HCT116 (cell line): ENCODE measurements at regions not wholly inside any gene's neighbourhood (a gene's known extent, or its start where the extent isn't known, plus 50 kb on each side); places are given as distances from the start of the nearest gene placed in this dataset.

ENCODE experiments used
- ATAC-seq: fragments of 200-7000 bp; cut with Tn5 transposase; 2 replicates; pipeline ENCODE4 v1.9.1; 2020; ENCODE audit warnings: mild to moderate bottlenecking, moderate library complexity
- BruUV-seq: library from RNA; stranded (reverse); fragments of 400-500 nt; replicated peaks from 2 replicates; lab custom pipeline; 2021; lab: Mats Ljungman, UMichigan
- CTCF ChIA-PET: fragments of 300-600 bp; sonication (Branson Sonifier 250); formaldehyde crosslinking; loops from one replicate; lab custom pipeline; 2021; ENCODE audit warnings: antibody characterized with exemption; lab: Charles Lee
- POLR2A ChIA-PET: fragments of 300-600, 350-600 bp; sonication (Branson Sonifier 250); formaldehyde crosslinking; loops from one replicate; lab custom pipeline; 2021; ENCODE audit warnings: antibody characterized with exemption; lab: Charles Lee
- RAD21 ChIA-PET, 2 experiments: fragments of 300-600 bp; sonication (Branson Sonifier 250); formaldehyde crosslinking; loops; one replicate each; lab custom pipeline; 2023; ENCODE audit warnings: low total read pairs in 2 of 2; ENCODE audit not compliant: uncharacterized antibody in 2 of 2, unreplicated experiment in 2 of 2, low non-redundant PET in 1 of 2; lab: Charles Lee
- DNase-seq: peaks from one replicate; pipeline ENCODE4 v3.0.0-alpha.2; 2010; ENCODE audit warnings: low read depth, low spot score
- H2AFZ ChIP-seq: fragments of 200-600 bp; shearing (Covaris generic), sonication (generic); 2 replicates; pipeline ENCODE4 v1.6.1; 2017; ENCODE audit warnings: low read depth, mixed run types, mixed read lengths, antibody characterized with exemption, low read length; ENCODE audit not compliant: poor library complexity, severe bottlenecking
- H3K27ac ChIP-seq: 2 replicates; pipeline ENCODE4 v1.5.1; 2012; ENCODE audit warnings: low read depth, low read length
- H3K27me3 ChIP-seq: fragments of 200-600 bp; sonication (generic); 2 replicates; pipeline ENCODE4 v1.6.1; 2016; ENCODE audit warnings: mixed run types, low read length, mixed read lengths; ENCODE audit not compliant: insufficient read depth
- H3K36me3 ChIP-seq, 2 experiments: fragments of 200-500 bp in 1 of 2; fragments of 200-600 bp in 1 of 2; sonication (Bioruptor generic) in 1 of 2; sonication (generic) in 1 of 2; 2 replicates each; pipeline versions ENCODE4 v1.5.1 to v1.6.1; 2014 to 2016; ENCODE audit warnings: low read length in 2 of 2, inconsistent platforms in 1 of 2, mixed read lengths in 1 of 2, mixed run types in 1 of 2; ENCODE audit not compliant: insufficient read depth in 2 of 2, control insufficient read depth in 1 of 2
- H3K4me1 ChIP-seq, 2 experiments: fragments of 200-600 bp in 1 of 2; sonication (generic) in 1 of 2; 2 replicates each; pipeline versions ENCODE4 v1.5.1 to v1.6.1; 2012 to 2017; ENCODE audit warnings: low read length in 2 of 2, inconsistent platforms in 1 of 2, mild to moderate bottlenecking in 1 of 2, mixed read lengths in 1 of 2, mixed run types in 1 of 2, moderate library complexity in 1 of 2; ENCODE audit not compliant: insufficient read depth in 2 of 2, control insufficient read depth in 1 of 2
- H3K4me2 ChIP-seq: fragments of 200-600 bp; sonication (generic); 2 replicates; pipeline ENCODE4 v1.6.1; 2017; ENCODE audit warnings: mixed run types, low read length, mixed read lengths
- H3K4me3 ChIP-seq, 2 experiments: fragments of 200-600 bp in 1 of 2; sonication (generic) in 1 of 2; replicated peaks in 1 of 2; 2 replicates each; pipeline ENCODE4 v1.5.1; 2011 to 2016; ENCODE audit warnings: low read length in 2 of 2, control low read depth in 1 of 2, low read depth in 1 of 2, mild to moderate bottlenecking in 1 of 2, mixed read lengths in 1 of 2, mixed run types in 1 of 2
- H3K79me2 ChIP-seq: fragments of 200-600 bp; sonication (generic); 2 replicates; pipeline ENCODE4 v1.6.1; 2017; ENCODE audit warnings: mild to moderate bottlenecking, mixed run types, low read length, moderate library complexity, mixed read lengths; ENCODE audit not compliant: insufficient read depth
- H3K9ac ChIP-seq: fragments of 200-600 bp; sonication (generic); 2 replicates; pipeline ENCODE4 v1.6.1; 2016; ENCODE audit warnings: low read length, mixed read lengths
- H3K9me2 ChIP-seq: fragments of 200-600 bp; sonication (generic), shearing (Covaris generic); 2 replicates; pipeline ENCODE4 v1.6.1; 2017; ENCODE audit warnings: mixed run types, mild to moderate bottlenecking, moderate library complexity; ENCODE audit not compliant: insufficient read depth
- H3K9me3 ChIP-seq, 2 experiments: fragments of 200-500 bp in 1 of 2; fragments of 200-600 bp in 1 of 2; sonication (Bioruptor generic) in 1 of 2; sonication (generic) in 1 of 2; 2 replicates each; pipeline ENCODE4 v1.6.1; 2014 to 2017; ENCODE audit warnings: low read length in 2 of 2, mixed read lengths in 2 of 2, inconsistent platforms in 1 of 2, low read depth in 1 of 2, mild to moderate bottlenecking in 1 of 2, mixed run types in 1 of 2, moderate library complexity in 1 of 2; ENCODE audit not compliant: control insufficient read depth in 1 of 2, insufficient read depth in 1 of 2
- H4K20me1 ChIP-seq: fragments of 200-600 bp; sonication (generic), shearing (Covaris generic); 2 replicates; pipeline ENCODE4 v1.6.1; 2017; ENCODE audit warnings: mixed run types, mild to moderate bottlenecking, moderate library complexity; ENCODE audit not compliant: insufficient read depth
- EGR1 ChIP-seq: IDR thresholded peaks from 2 replicates; pipeline ENCODE4 v1.6.1; 2012; ENCODE audit warnings: low read depth
- ELF1 ChIP-seq: IDR thresholded peaks from 2 replicates; pipeline ENCODE4 v1.6.1; 2012; ENCODE audit warnings: low read depth, borderline replicate concordance
- EZH2 ChIP-seq: fragments of 200-600 bp; sonication (generic); IDR thresholded peaks from 2 replicates; pipeline ENCODE4 v1.6.1; 2017; ENCODE audit warnings: antibody characterized with exemption, mixed run types
- JUND ChIP-seq: IDR thresholded peaks from 2 replicates; pipeline ENCODE4 v1.6.1; 2012
- POLR2A ChIP-seq: IDR thresholded peaks from 2 replicates; pipeline ENCODE4 v1.7.0; 2011; ENCODE audit warnings: borderline replicate concordance; ENCODE audit not compliant: insufficient read depth, insufficient read length; ENCODE audit errors: extremely low read depth
- POLR2AphosphoS5 ChIP-seq: IDR thresholded peaks from 2 replicates; pipeline ENCODE4 v1.6.1; 2011; ENCODE audit warnings: mild to moderate bottlenecking, low read depth, low read length, moderate library complexity
- RAD21 ChIP-seq: IDR thresholded peaks from 2 replicates; pipeline ENCODE4 v1.6.1; 2012; ENCODE audit warnings: low read depth, mild to moderate bottlenecking
- REST ChIP-seq: IDR thresholded peaks from 2 replicates; pipeline ENCODE4 v1.6.1; 2012; ENCODE audit warnings: low read depth
- ZBTB33 ChIP-seq: IDR thresholded peaks from 2 replicates; pipeline ENCODE4 v1.6.1; 2011; ENCODE audit warnings: mild to moderate bottlenecking, low read length, moderate library complexity; ENCODE audit not compliant: insufficient replicate concordance; ENCODE audit errors: extremely low read depth
- intact Hi-C: fragments of 100-400 bp; cut with micrococcal nuclease; formaldehyde crosslinking; loops from 2 replicates; pipeline ENCODE4 v1.10.0; 2022
- TF ChIP-seq, protein P1 (sequence below), 3 experiments: fragments of 200-600 bp in 1 of 3; sonication (generic) in 1 of 3; IDR thresholded peaks in 2 of 3; conservative IDR thresholded peaks in 1 of 3; 2 replicates each; pipeline ENCODE4 v1.5.1; 2012 to 2017; ENCODE audit warnings: low read depth in 2 of 3, low read length in 2 of 3, antibody characterized with exemption in 1 of 3, borderline replicate concordance in 1 of 3, control low read depth in 1 of 3, mild to moderate bottlenecking in 1 of 3, mixed read lengths in 1 of 3, mixed run types in 1 of 3, moderate library complexity in 1 of 3; ENCODE audit not compliant: insufficient read depth in 1 of 3

DNA sequence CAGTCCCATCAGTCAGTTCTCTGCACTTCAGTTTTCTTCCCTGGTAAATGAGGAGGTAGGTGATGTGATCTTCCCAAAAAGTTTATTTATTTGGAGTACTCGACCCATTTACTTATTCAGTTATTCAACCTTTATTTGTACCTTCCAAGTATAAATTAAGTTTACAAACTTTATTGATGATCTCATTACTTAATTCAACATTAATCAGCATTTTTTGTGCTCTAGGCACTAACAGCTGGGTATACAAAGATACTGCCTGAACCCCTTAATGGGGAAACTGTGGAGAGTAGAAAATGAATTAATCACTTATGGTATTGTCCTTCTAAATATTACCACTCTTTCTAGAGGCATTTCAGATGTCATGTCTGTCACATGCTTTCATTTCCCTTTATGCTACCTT, 293.3 kb downstream of the DLEU7 start:
- ChIA-PET RAD21 (no interaction called here), POLR2A (no interaction called here), CTCF (no interaction called here)
- DNase-seq (no peak), ATAC-seq (no peak)
- intact Hi-C loops, result no loop called here
- Histone ChIP-seq H3K79me2 (no peaks in the 10 kb centered on the region), H3K9me3 (no peaks in the 10 kb centered on the region), H3K36me3 (no peaks in the 10 kb centered on the region), H3K4me2 (no peak overlapping the region), H4K20me1 (no peaks in the 10 kb centered on the region), H2AFZ (no peak overlapping the region), H3K9me2 (no peaks in the 10 kb centered on the region), H3K27ac (no peak overlapping the region), H3K9ac (no peak overlapping the region), H3K4me3 (no peak overlapping the region), H3K27me3 (no peaks in the 10 kb centered on the region), H3K4me1 (no peaks in the 10 kb centered on the region)
- TF ChIP-seq POLR2AphosphoS5, result no peak
- no peak for TF ChIP-seq EZH2
- TF ChIP-seq EGR1, result no peak
- no peak for TF ChIP-seq RAD21
- no peak for TF ChIP-seq POLR2A
- no peak for TF ChIP-seq ELF1
- no peak for TF ChIP-seq ZBTB33
- BruUV-seq, result no TSS peak

GRCh38 chr13:50552424-50552966, 291.0 kb downstream of the DLEU7 start:
- Histone ChIP-seq H3K27ac (no peak overlapping the region), H3K79me2 (no peaks in the 10 kb centered on the region), H3K4me2 (no peak overlapping the region), H3K9ac (no peak overlapping the region), H2AFZ (no peak overlapping the region), H3K36me3 (no peaks in the 10 kb centered on the region), H3K4me1 (no peaks in the 10 kb centered on the region), H3K9me3 (no peaks in the 10 kb centered on the region), H3K4me3 (no peak overlapping the region), H3K9me2 (no peaks in the 10 kb centered on the region), H3K27me3 (no peaks in the 10 kb centered on the region), H4K20me1 (no peaks in the 10 kb centered on the region)
- RAD21 ChIA-PET, result no interaction called here
- BruUV-seq, result no TSS peak
- ATAC-seq (no peak), DNase-seq (no peak)
- intact Hi-C loops, result no loop called here
- POLR2A ChIA-PET, result no interaction called here
- CTCF ChIA-PET, result no interaction called here
- TF ChIP-seq ZBTB33 (no peak), REST (no peak), JUND (no peak), RAD21 (no peak)
- TF ChIP-seq, protein P1, sequence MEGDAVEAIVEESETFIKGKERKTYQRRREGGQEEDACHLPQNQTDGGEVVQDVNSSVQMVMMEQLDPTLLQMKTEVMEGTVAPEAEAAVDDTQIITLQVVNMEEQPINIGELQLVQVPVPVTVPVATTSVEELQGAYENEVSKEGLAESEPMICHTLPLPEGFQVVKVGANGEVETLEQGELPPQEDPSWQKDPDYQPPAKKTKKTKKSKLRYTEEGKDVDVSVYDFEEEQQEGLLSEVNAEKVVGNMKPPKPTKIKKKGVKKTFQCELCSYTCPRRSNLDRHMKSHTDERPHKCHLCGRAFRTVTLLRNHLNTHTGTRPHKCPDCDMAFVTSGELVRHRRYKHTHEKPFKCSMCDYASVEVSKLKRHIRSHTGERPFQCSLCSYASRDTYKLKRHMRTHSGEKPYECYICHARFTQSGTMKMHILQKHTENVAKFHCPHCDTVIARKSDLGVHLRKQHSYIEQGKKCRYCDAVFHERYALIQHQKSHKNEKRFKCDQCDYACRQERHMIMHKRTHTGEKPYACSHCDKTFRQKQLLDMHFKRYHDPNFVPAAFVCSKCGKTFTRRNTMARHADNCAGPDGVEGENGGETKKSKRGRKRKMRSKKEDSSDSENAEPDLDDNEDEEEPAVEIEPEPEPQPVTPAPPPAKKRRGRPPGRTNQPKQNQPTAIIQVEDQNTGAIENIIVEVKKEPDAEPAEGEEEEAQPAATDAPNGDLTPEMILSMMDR (IDR thresholded peaks at IDR 0.05 in 2 of 3, conservative IDR thresholded peaks at IDR 0.05 in 1 of 3; ENCODE audit: borderline replicate concordance in 1 of 3, insufficient read depth in 1 of 3, low read depth in 2 of 3, low read length in 2 of 3), result no peak
